ENCODE measurements at regions not wholly inside any gene's neighbourhood (a gene's known extent, or its start where the extent isn't known, plus 50 kb on each side); places are given as distances from the start of the nearest gene placed in this dataset.

GRCh38 chr4:159483110-159483781 is 380.4 kb downstream of the RAPGEF2 start:
- Histone ChIP-seq H3K9me3 (ENCODE audit: insufficient read depth in 2 of 2, low read depth in 1 of 2, low read length in 1 of 2) (no peaks in the 10 kb centered on the region), H2AFZ (ENCODE audit: low read length) (no peak overlapping the region)
- POLR2A ChIA-PET (ENCODE audit: partially characterized antibody) = no interaction called here
- TF ChIP-seq BRCA1 (IDR thresholded peaks at IDR 0.05; ENCODE audit: low read depth, low read length) = no peak
- no peak for TF ChIP-seq GTF2F1 (IDR thresholded peaks at IDR 0.05; ENCODE audit: borderline replicate concordance, low read depth, low read length)
- no peak for TF ChIP-seq CEBPB (IDR thresholded peaks at IDR 0.05; ENCODE audit: low read depth, low read length)
- no peak for TF ChIP-seq CBX8 (IDR thresholded peaks at IDR 0.05; ENCODE audit: borderline replicate concordance, low read depth, low read length)
- TF ChIP-seq RNF2 (IDR thresholded peaks at IDR 0.05; ENCODE audit: borderline replicate concordance, low read depth, low read length, missing control alignments, poor library complexity, severe bottlenecking) = no peak
- TF ChIP-seq, protein P1, sequence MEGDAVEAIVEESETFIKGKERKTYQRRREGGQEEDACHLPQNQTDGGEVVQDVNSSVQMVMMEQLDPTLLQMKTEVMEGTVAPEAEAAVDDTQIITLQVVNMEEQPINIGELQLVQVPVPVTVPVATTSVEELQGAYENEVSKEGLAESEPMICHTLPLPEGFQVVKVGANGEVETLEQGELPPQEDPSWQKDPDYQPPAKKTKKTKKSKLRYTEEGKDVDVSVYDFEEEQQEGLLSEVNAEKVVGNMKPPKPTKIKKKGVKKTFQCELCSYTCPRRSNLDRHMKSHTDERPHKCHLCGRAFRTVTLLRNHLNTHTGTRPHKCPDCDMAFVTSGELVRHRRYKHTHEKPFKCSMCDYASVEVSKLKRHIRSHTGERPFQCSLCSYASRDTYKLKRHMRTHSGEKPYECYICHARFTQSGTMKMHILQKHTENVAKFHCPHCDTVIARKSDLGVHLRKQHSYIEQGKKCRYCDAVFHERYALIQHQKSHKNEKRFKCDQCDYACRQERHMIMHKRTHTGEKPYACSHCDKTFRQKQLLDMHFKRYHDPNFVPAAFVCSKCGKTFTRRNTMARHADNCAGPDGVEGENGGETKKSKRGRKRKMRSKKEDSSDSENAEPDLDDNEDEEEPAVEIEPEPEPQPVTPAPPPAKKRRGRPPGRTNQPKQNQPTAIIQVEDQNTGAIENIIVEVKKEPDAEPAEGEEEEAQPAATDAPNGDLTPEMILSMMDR (IDR thresholded peaks at IDR 0.05; ENCODE audit: control extremely low read depth in 1 of 3, insufficient read depth in 1 of 3, low read depth in 1 of 3, low read length in 3 of 3) = no peak
- no peak for TF ChIP-seq RXRA (IDR thresholded peaks at IDR 0.05; ENCODE audit: insufficient read depth, low read depth, low read length)
- TF ChIP-seq GABPA (IDR thresholded peaks at IDR 0.05; ENCODE audit: borderline replicate concordance, insufficient read depth, low read length) = no peak
- no peak for TF ChIP-seq POLR2AphosphoS5 (IDR thresholded peaks at IDR 0.05; ENCODE audit: low read depth, low read length)

More at GRCh38 chr4:159483110-159483781, 380.4 kb downstream of the RAPGEF2 start:
- H3K4me2 ChIP-seq (ENCODE audit: insufficient read depth in 1 of 2, low read depth in 2 of 2, low read length in 2 of 2) = no peak overlapping the region
- H3K27ac ChIP-seq (ENCODE audit: low read depth, low read length) = no peak overlapping the region
- H3K23ac ChIP-seq (ENCODE audit: insufficient read length) = no peak overlapping the region
- H3K9ac ChIP-seq (replicated peaks in 1 of 4; ENCODE audit: extremely low read depth in 1 of 4, low read depth in 3 of 4, low read length in 3 of 4) = no peak overlapping the region
- DNase-seq (ENCODE audit: low read depth in 1 of 2, low spot score in 2 of 2) = no peak
- WGBS, 2 experiments (ENCODE audit: extremely low coverage in 1 of 2, insufficient coverage in 1 of 2, insufficient read length in 1 of 2, insufficient replicate concordance in 2 of 2, low coverage in 1 of 2, low lambda C conversion rate in 2 of 2, missing lambda C conversion rate in 1 of 2) = 89% methylated on average over 5 of the region's 5 CpGs; no CpG with 5 or more reads in 1 of the 2 experiments
- no peak overlapping the region for H2BK12ac ChIP-seq (ENCODE audit: low read depth, low read length)
- no peak overlapping the region for H4K5ac ChIP-seq (ENCODE audit: insufficient read length, low read depth, low read length)
- no peaks in the 10 kb centered on the region for H3K79me2 ChIP-seq (ENCODE audit: control insufficient read depth in 1 of 2, insufficient read depth in 2 of 2, low read length in 2 of 2)
- H3K27me3 ChIP-seq (replicated peaks in 1 of 4; ENCODE audit: control insufficient read depth in 3 of 4, extremely low read depth in 1 of 4, insufficient read depth in 3 of 4, low read length in 3 of 4) = no peaks in the 10 kb centered on the region
- no peaks in the 10 kb centered on the region for H3K36me3 ChIP-seq (ENCODE audit: control insufficient read depth in 2 of 4, insufficient read depth in 4 of 4, low read length in 3 of 4)
- CTCF ChIA-PET (ENCODE audit: partially characterized antibody) = interaction anchor here (0.6 to 1.5 kb wide), 4 partner anchors 20 to 1837 kb away, joined by 3 to 5 read pairs (median 4); no protein-coding TSS in a partner anchor
- no peak overlapping the region for H2BK5ac ChIP-seq (ENCODE audit: low read depth, low read length)
- H4K20me1 ChIP-seq (replicated peaks in 1 of 2; ENCODE audit: control insufficient read depth in 1 of 2, insufficient read depth in 2 of 2, low read length in 2 of 2) = no peaks in the 10 kb centered on the region
- H3K4me1 ChIP-seq (replicated peaks in 1 of 4; ENCODE audit: control insufficient read depth in 3 of 4, insufficient read depth in 4 of 4, low read length in 3 of 4) = no peaks in the 10 kb centered on the region
- no peak overlapping the region for H2BK120ac ChIP-seq (replicated peaks; ENCODE audit: low read depth, low read length)
- no peak for FAIRE-seq
- no peaks in the 10 kb centered on the region for H3K79me1 ChIP-seq (ENCODE audit: low read depth, low read length)
- no peak overlapping the region for H4K8ac ChIP-seq (ENCODE audit: extremely low read depth, insufficient read depth, low read length)
- no peak overlapping the region for H3K14ac ChIP-seq (ENCODE audit: insufficient read length)
- no peak overlapping the region for H3K4me3 ChIP-seq (ENCODE audit: extremely low read depth in 1 of 4, insufficient read depth in 2 of 4, low read depth in 3 of 4, low read length in 4 of 4)
- no peak overlapping the region for H2BK20ac ChIP-seq (ENCODE audit: low read length)
- no peak overlapping the region for H2BK15ac ChIP-seq (ENCODE audit: low read length)
- H3K23me2 ChIP-seq (ENCODE audit: low read depth, low read length) = no peaks in the 10 kb centered on the region; the same call in 1 of the 2 replicates
- no peak overlapping the region for H3K18ac ChIP-seq (ENCODE audit: extremely low read depth, low read length)
- H4K91ac ChIP-seq (replicated peaks; ENCODE audit: insufficient read length, low read length) = no peak overlapping the region
- H3K4ac ChIP-seq (replicated peaks; ENCODE audit: insufficient read length, low read depth, low read length) = no peak overlapping the region
- no peak overlapping the region for H2AK5ac ChIP-seq (ENCODE audit: low read depth, low read length)
- H3K56ac ChIP-seq (replicated peaks; ENCODE audit: insufficient read length, low read depth, low read length) = no peak overlapping the region

All from H1 (cell line).